GM12873 (cell line): ENCODE measurements at regions not wholly inside any gene's neighbourhood (a gene's known extent, or its start where the extent isn't known, plus 50 kb on each side); places are given as distances from the start of the nearest gene placed in this dataset.

Source experiments
- TF ChIP-seq, protein P1 (sequence below): IDR thresholded peaks from 2 replicates; pipeline ENCODE4 v1.5.1; 2012; ENCODE audit warnings: low read depth, mild to moderate bottlenecking, moderate library complexity, low read length, control low read depth; ENCODE audit not compliant: insufficient read depth; ENCODE audit errors: missing control alignments

DNA sequence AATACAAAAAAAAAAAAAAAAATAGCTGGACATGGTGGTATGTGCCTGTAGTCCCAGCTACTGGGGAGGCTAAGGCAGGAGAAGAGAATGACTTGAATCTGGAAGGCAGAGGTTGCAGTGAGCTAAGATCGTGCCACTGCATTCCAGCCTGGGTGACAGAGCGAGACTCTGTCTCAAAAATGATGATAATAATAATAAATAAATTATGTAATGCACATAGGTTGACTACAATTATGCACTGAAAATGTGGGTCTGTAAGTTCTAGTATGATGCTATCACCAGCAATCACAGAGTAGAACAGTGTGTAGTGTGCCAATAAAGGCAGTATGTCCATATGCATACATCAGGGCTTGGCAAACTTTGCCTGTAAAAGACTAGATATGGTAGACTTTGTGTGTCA is 55.6 kb upstream of the MYCN start:
- TF ChIP-seq, protein P1, sequence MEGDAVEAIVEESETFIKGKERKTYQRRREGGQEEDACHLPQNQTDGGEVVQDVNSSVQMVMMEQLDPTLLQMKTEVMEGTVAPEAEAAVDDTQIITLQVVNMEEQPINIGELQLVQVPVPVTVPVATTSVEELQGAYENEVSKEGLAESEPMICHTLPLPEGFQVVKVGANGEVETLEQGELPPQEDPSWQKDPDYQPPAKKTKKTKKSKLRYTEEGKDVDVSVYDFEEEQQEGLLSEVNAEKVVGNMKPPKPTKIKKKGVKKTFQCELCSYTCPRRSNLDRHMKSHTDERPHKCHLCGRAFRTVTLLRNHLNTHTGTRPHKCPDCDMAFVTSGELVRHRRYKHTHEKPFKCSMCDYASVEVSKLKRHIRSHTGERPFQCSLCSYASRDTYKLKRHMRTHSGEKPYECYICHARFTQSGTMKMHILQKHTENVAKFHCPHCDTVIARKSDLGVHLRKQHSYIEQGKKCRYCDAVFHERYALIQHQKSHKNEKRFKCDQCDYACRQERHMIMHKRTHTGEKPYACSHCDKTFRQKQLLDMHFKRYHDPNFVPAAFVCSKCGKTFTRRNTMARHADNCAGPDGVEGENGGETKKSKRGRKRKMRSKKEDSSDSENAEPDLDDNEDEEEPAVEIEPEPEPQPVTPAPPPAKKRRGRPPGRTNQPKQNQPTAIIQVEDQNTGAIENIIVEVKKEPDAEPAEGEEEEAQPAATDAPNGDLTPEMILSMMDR, result no peak

GRCh38 chr2:15886231-15886630 is 54.1 kb upstream of the MYCN start:
- TF ChIP-seq, protein P1, result no peak

DNA sequence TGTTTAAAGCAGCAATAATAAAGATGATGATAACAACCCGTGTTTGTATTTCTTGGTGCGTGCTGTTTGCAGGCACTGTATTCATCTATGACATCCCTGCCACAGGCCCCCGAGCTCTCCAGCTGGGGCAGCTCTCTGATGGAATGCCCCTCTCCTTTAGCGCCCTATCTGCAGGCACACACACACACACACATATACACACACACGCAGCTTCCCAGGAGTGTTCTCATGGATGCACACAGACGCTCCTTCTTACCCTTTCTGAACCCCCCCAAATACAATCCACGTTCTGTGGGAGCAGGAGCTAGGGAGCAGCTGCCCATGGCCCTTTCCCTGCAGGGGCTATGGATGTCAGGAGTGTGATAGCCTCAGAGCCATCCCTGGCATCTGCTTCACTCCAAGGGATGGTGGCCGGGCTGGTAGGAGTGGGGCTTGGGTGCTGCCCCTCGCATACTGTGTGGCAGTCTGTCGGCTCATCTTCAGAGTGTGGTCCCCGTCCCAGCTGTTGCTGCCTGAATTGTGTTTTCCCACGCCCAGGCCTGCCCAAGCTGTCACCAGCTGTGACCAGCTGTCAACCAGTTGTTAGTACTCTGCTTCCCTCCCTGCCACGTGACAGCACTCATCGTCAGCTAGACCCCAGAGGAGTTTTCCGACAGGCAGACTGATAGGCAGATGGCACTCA is 50.8 kb upstream of the MYCN start:
- TF ChIP-seq, protein P1, result no peak

DNA sequence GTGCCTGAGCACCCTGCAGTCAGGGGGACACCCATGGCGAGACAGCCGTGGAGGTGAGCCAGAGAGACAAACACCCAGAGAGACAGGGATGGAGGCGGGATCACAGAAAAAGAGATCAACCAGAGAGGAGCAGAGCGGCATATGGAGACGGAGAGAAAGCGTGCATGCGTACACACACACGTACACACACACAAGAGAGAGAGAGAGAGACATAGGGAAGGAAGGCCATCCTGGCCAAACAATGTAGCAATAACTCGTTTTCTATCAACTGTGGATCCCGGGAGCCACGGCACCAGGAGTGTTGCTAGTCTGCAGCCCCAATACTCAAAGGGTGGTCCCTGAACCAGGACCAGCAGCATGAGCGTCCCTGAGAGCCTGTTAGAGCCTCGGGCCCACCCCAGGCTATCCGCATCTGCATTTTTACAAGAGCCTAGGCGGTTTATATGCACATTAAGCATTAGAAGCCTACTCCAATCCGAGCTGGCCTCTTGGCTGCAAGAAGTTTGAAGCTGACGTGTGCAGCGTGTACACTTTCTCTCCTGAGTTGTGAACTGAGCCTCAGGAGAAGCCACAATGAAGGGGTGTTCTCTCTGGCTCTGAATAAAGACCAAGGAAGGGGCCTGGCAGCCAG is 50.1 kb upstream of the MYCN start:
- TF ChIP-seq, protein P1, result no peak
